Erythroblast (primary cell): ENCODE measurements at regions not wholly inside any gene's neighbourhood (a gene's known extent, or its start where the extent isn't known, plus 50 kb on each side); places are given as distances from the start of the nearest gene placed in this dataset.

Experiments
- GATA1 ChIP-seq: IDR thresholded peaks from 2 replicates; pipeline ENCODE4 v1.6.1; 2011; ENCODE audit warnings: low read depth, mild to moderate bottlenecking, control low read depth, low read length, moderate library complexity
- POLR2A ChIP-seq: IDR thresholded peaks from 2 replicates; pipeline ENCODE4 v1.6.1; 2011; ENCODE audit warnings: mild to moderate bottlenecking, low read length

DNA sequence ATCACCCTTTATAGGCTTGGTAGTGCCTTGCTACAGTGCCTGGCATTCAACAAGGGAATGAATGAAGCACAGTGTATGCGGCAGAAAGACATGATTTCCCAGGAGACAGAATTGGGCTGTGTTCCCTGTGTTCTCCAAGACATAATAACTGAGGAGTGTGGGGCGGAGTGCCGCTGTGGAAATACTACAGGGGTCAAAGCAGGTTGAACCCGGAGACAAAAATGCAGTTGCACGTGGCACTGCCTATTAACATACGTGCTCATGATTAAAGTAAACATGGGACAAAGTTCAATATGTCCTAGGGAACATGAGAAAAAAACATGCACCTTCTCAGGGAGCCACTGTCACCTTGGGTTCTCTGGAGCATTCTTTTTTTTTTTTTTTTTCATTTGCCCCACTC is 820.8 kb downstream of the RPA4 start:
- TF ChIP-seq POLR2A (no peak), GATA1 (no peak)
